GM21515 (cell line): ENCODE measurements at regions not wholly inside any gene's neighbourhood (a gene's known extent, or its start where the extent isn't known, plus 50 kb on each side); places are given as distances from the start of the nearest gene placed in this dataset.
"Not testable (repeated sequence)": the region's sequence is repeated elsewhere in the genome, so short reads cannot be mapped to it uniquely, and the experiment has no call there.

Experiments used
- ATAC-seq: cut with Tn5 transposase; IDR thresholded peaks from one replicate; pipeline ENCODE4 v1.9.1; 2021; ENCODE audit not compliant: unreplicated experiment

DNA sequence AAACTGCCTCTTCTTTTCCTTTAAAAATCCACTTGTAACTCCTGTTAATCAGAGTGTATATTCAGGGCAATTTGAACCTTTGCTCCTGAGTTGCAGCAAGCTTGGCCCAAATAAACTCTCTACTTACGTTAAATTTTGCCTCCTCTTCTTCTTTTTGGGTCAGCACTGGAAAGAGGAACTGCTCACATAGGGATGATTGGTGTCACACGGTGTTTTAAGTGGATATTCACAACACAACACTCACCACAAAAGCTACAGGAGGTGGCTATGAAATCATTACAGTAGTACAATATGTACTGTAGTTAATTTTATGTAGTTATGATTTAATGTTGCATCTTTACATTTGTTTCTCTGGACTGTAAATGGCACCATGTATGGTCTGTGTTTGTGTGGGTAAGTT is 96.8 kb upstream of the DOCK9 start:
- no peak for ATAC-seq

GRCh38 chr13:99075268-99076191 is 97.7 kb upstream of the DOCK9 start:
- peak; percentile 88 for ATAC-seq

DNA sequence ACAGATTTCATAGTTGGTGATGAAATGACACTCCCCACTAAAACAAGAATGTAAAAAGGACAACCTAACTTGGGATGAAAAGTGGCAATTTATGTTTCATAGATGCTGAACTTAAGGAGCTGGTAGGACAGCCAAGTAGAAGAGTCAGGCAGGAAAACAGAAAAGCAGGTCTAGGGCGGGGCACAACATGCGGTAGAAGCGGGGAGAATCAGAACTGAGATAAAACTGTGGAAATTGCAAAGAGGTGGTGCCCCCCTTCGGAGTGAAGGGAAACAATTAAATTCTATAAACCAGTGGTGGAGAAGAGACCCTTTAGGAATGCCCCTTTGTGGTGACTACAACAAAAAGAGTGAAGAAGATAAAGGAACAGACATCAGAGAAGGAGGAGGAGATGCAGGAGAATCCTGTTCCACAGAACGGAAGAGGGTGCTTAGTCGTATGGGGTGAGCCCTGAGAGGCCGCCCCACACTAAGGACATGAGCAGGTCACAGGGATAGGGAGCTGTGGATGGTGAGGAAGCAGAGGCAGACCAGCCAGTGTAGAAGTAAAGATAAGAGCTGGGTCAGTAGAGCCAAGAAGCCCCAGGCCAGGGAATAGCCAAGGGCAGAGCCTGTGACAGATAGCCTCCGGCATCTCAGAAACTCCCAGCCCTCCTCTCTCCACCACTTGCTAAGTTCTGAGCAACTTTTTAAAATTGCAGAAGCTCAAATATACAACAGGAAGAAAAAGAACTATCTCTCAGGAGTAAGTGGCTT is 100.3 kb upstream of the DOCK9 start:
- no peak for ATAC-seq

- no peak for ATAC-seq
These were observed 102.3 kb upstream of the DOCK9 start for GRCh38 chr13:99080131-99080530.

GRCh38 chr13:99083981-99084380 is 106.1 kb upstream of the DOCK9 start:
- ATAC-seq, result no peak

DNA sequence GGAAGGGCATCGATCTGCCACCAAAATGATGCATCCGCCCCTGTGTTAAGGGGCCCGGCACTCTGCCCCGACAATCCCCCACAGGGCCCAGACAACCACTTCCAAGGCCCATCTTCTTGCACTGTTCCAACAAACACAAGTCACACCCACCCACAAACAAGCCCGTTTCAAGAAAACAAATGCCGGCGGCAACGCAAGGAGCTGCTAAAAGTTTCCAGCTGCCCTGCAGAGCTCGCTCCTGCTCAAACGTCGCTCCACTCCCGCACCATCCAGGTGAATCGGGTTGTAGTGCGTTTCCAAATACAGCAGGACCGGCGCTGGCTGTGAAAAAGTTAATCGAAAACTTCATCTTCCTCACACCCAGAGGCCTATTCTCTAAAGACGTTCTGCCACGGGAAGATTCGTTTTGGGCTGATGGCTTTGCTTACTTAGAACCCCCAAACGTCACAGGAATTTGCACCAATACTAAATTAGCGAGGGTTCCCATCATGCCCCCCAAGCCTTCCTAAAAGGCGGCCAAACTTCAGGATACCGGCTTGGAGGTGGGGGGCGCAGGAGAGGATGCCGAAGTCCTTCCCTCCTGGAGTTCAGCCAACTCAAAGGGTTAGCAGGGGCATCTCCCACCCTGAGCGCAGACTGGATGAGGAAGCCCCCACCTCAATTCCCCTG is 107.4 kb upstream of the DOCK9 start:
- ATAC-seq, result no peak

GRCh38 chr13:99085808-99086266 is 108.0 kb upstream of the DOCK9 start:
- ATAC-seq, result no peak

- peak; percentile 51 for ATAC-seq
These were observed 108.6 kb upstream of the DOCK9 start for GRCh38 chr13:99086267-99087097.

- peak; percentile 87 for ATAC-seq
These were observed 109.5 kb upstream of the DOCK9 start for GRCh38 chr13:99087098-99087953.

GRCh38 chr13:99087954-99088491 is 110.2 kb upstream of the DOCK9 start:
- ATAC-seq, result peak; percentile 31

DNA sequence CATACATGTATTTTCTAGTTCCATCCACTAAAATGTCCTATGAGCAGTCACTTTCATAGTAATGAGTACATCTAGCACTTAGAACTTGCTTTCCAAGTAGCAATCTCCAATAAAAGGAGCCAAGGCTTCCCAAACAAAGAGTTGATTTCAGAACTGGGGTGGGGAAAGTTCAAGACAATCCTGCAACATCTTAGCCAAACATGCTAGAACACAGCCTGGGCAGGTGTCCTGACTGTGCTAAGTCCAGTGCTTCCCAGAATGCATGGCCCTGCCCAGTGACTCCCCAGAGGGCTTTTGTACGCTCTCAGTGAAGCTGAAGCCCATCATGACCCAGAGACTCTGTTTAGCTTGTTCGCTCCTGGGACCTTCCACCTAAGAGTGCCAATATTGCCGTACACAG is 106.7 kb upstream of the UBAC2 start:
- ATAC-seq, result no peak

GRCh38 chr13:99101831-99102230 is 98.8 kb upstream of the UBAC2 start:
- not testable (repeated sequence) for ATAC-seq

DNA sequence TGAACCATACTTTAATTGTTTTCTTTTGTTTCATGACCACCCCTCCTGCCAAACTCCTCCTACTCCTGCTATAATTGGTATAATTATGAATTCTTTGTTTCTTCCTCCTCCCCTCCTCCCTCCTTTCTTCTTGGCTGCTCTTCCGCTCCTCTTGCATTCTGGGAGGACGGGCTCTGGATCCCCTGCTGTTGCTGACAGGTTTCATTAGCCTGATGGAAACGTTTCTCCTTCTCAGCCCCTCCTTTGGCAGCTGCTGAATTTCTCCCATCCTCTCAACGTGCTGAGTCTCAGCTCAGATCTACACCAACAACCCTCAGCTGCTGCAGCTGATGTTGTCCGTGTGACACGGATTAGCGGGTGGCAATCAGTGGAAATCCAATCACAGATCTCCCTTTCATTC is 97.1 kb upstream of the UBAC2 start:
- ATAC-seq, result no peak

DNA sequence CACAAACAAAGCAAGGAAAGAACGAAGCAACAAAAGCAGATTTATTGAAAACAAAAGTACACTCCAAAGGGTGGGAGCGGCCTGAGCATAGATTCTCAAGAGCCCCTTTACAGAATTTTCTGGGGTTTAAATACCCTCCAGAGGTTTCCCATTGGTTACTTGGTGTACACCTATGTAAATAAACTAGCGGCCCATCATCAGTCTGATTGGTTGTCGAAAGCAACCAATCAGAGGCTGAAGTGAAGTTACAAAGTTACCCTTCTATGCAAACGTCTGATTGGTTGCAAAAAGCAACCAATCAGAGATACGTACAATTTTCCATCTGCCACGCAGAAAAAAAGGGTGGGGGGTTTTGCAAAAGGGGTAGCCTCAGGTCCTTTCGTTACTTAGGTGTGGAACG is 96.3 kb upstream of the UBAC2 start:
- no peak for ATAC-seq

DNA sequence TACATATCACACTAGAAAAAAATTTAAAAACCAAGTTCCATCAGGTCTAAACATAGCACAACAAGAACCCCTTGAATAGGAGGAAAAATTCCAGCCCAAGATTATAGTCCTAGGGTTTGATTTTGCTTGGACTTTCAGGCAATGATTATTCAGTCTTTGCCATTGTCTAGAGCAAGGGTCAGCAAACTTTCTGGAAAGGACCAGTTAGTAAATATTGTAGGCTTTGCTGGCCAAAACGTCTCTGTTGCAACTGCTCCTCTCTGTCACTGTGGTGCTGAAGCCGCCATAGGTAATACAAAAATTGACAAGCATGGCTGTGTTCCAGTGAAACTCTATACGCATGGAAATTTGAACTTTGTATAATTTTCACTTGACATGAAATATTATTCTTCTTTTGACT is 95.5 kb upstream of the UBAC2 start:
- ATAC-seq, result no peak

DNA sequence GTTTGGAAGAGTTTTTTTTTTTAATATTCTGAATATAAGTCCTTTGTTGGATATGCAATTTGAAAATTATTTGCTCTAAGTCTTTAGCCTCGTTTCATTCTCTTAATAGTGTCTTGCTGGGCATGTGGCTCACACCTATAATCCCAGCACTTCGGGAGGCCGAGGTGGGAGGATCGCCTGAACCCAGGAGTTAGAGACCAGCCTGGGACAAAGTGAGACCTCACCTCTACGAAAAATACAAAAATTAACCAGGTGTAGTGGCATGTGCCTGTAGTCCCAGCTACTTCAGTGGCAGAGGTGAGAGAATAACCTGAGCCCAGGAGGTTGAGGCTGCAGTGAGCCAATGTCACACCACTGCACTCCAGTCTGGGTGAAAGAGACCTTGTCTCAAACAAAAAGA is 87.3 kb upstream of the UBAC2 start:
- ATAC-seq, result no peak

- no peak for ATAC-seq
These were observed 82.5 kb upstream of the UBAC2 start for GRCh38 chr13:99118179-99118578.

GRCh38 chr13:99119656-99120055 is 81.0 kb upstream of the UBAC2 start:
- no peak for ATAC-seq

- no peak for ATAC-seq
These were observed 79.9 kb upstream of the UBAC2 start for GRCh38 chr13:99120751-99121150.
